Right lobe of liver (tissue), 4 donors: ENCODE measurements at regions not wholly inside any gene's neighbourhood (a gene's known extent, or its start where the extent isn't known, plus 50 kb on each side); places are given as distances from the start of the nearest gene placed in this dataset.

Source experiments
- POLR2A ChIP-seq: fragments of 450-650 bp; IDR thresholded peaks from one replicate; pipeline ENCODE4 v1.6.1; 2017; ENCODE audit warnings: antibody characterized with exemption, mild to moderate bottlenecking
- TF ChIP-seq, protein P1 (sequence below), 4 donors: fragments of 200-600 bp in 3 of 4; fragments of 450-650 bp in 1 of 4; IDR thresholded peaks; one replicate each; pipeline versions ENCODE4 v1.5.1 to v1.8.0; 2016 to 2022; ENCODE audit warnings: antibody characterized with exemption in 4 of 4, mild to moderate bottlenecking in 2 of 4
- donor health status: DM: no; HTN: no; CAD: no.
- donor health status: DM: no; HTN: no; CAD: no.
- donor health status: DM: no; HTN: yes; CAD: no.

DNA sequence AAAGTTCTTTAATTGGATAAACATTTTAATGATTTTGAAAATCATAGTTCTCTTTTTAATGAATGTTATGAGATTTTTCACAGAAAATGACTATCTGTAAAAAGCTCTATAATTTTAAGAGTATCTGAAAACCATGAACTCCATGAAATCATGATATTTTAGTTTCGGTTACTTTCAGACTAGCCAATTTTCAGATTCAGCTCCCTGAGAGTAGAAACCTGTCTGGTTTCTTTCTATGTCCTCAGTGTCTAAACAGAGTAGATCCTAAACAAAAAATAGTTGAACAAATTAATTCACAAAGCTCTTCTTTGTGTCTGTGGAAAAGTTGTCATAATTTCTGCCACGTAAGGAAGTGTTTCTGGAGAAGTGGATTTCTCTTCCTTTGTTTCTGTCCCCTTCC lies 1247.7 kb downstream of the NSUN3 start:
- TF ChIP-seq, protein P1, sequence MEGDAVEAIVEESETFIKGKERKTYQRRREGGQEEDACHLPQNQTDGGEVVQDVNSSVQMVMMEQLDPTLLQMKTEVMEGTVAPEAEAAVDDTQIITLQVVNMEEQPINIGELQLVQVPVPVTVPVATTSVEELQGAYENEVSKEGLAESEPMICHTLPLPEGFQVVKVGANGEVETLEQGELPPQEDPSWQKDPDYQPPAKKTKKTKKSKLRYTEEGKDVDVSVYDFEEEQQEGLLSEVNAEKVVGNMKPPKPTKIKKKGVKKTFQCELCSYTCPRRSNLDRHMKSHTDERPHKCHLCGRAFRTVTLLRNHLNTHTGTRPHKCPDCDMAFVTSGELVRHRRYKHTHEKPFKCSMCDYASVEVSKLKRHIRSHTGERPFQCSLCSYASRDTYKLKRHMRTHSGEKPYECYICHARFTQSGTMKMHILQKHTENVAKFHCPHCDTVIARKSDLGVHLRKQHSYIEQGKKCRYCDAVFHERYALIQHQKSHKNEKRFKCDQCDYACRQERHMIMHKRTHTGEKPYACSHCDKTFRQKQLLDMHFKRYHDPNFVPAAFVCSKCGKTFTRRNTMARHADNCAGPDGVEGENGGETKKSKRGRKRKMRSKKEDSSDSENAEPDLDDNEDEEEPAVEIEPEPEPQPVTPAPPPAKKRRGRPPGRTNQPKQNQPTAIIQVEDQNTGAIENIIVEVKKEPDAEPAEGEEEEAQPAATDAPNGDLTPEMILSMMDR (IDR thresholded peaks at IDR 0.05), result no peak
- no peak for TF ChIP-seq POLR2A
